D341Med (cell line): ENCODE measurements at regions not wholly inside any gene's neighbourhood (a gene's known extent, or its start where the extent isn't known, plus 50 kb on each side); places are given as distances from the start of the nearest gene placed in this dataset.
"Not testable (repeated sequence)": the region's sequence is repeated elsewhere in the genome, so short reads cannot be mapped to it uniquely, and the experiment has no call there.

Source experiments
- DNase-seq: peaks from one replicate; pipeline ENCODE4 v3.0.0; 2012; ENCODE audit warnings: low spot score

DNA sequence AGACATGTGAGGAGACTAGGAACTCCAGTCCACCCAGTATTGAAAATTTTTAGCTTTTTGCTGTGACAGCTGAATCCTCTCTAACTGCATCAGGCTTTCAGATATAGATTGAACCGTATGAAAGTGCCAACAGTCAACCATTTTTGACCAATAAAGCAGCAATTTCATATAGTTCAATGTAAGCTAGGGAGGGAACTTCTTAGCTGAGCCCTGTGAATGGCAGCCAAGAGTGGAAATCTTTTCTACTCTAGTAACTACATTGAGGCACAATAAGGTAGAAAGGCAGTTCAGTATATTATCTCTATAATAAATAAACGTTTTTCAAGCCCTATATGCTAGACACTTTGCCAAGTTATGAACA, 96.3 kb upstream of the TANK start:
- no peak for DNase-seq

DNA sequence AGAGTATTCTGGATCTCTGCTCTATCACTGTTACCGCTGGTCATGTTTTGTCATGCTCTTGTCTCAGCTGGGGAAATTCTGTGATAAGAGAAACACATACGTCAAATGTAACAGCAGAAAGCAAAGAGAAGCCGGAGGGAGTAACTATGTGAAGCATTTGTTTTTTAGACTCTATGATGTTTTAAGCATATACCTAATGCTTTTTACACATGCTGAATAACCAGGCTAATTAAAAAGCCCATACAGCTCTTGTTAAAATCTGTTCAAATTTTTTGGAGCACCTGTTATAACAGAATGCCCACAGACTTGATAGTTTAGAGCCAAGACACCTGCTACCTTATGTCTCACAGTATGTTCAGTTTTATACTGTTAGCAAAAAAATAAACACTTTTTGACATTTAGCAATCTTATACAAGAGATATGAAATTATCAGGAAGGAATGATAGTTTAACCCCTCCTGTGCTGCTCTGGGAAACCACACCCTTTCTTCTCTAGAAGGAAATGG, 92.3 kb upstream of the TANK start:
- no peak for DNase-seq

DNA sequence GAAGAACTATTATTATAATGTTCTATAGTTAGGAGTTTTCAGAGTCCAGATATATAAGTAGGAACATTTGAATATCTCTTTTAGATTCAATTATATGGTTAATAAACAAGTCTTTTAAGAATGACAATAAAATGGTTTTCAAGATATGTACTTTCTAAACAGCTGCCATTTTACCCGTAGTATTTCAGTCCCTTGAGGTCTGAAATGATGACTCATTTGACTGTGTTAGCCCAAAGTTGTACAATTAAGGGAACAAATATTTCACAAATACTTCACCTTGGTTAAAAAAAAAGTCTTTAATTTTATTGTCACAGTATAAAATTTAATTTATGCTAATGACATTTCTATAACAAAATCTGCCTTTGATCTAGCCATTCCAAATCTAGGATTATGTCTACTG, 91.6 kb upstream of the TANK start:
- no peak for DNase-seq

DNA sequence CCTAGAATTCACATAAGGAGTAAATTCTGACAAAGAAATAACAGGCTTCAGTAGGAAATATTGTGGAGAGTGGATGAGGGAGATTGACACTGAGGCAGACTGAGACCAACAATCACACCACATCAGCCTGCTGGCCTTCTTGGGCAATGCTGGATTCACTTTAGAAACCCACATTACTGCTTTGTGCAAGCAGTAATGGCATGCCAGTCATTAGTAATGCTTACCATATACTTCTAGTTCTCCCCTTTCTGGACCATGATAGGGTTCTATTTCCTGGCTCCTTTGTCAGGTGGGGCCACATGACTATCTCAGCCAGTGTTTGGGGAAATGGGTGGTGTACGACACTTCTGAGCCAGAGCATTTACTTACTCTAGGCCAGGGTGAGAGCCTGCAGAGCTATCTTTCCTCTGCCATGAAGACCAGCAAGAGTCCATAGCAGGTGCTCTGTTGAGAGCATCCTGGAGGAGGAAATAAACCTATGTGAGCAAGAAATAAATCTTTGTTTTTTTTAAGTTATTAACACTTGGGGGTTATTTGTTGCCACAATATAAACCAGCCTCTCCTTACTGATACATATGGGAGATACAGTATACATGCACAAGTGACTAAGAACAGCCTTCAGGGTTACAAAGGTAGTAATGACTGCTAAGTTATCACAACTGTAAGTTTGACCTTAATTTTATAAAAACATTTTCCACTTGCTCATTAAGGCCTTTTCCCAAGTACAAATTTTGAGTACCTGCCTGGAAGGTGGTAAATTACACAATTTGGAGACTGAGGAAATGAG, 89.3 kb upstream of the TANK start:
- DNase-seq: no peak

DNA sequence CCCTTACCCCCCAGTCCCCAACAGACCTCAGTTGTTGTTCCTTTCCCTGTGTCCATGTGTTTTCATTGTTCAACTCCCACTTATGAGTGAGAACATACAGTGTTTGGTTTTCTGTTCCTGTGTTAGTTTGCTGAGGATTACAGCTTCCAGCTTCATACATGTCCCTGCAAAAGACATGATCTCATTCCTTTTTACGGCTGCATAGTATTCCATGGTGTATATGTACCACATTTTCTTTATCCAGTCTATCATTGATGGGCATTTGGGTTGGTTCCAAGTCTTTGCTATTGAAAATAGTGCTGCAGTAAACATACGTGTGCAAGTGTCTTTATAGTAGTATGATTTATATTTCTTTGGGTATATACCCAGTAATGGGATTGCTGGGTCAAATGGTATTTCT, 87.8 kb upstream of the TANK start:
- not testable (repeated sequence) for DNase-seq

DNA sequence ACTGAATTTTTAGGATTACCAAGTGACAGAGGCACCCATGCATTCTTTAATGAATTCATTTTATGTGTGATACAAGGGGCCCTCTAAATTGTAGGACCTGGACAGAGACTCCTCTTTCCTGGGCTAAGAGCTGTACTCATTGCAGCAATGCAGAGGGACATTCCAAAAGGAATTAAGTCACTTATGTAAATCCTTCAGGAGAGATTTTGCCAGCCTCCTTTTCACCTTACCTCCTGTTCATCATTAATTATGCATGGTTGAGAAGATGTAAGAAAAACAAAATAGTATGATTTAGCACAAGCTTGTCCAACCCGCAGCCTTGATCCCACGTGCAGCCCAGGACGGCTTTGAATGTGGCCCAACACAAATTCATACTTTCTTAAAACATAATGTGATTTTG, 84.5 kb upstream of the TANK start:
- DNase-seq: no peak

DNA sequence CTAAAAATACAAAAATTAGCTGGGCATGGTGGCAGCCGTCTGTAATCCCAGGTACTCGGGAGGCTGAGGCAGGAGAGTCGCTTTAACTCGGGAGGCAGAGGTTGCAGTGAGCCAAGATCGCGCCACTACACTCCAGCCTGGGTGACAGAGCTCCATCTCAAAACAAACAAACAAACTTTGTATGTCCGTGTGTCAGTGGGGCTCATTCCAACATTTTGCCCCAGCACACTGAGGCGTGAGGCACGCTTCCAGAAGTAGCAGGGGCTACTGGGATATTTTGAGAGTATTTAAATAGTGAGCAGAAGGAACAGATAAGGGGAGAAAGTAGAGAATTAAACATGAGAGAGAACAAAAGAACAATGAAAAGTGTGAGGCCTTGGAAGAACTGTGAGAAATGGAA, 83.3 kb upstream of the TANK start:
- no peak for DNase-seq

DNA sequence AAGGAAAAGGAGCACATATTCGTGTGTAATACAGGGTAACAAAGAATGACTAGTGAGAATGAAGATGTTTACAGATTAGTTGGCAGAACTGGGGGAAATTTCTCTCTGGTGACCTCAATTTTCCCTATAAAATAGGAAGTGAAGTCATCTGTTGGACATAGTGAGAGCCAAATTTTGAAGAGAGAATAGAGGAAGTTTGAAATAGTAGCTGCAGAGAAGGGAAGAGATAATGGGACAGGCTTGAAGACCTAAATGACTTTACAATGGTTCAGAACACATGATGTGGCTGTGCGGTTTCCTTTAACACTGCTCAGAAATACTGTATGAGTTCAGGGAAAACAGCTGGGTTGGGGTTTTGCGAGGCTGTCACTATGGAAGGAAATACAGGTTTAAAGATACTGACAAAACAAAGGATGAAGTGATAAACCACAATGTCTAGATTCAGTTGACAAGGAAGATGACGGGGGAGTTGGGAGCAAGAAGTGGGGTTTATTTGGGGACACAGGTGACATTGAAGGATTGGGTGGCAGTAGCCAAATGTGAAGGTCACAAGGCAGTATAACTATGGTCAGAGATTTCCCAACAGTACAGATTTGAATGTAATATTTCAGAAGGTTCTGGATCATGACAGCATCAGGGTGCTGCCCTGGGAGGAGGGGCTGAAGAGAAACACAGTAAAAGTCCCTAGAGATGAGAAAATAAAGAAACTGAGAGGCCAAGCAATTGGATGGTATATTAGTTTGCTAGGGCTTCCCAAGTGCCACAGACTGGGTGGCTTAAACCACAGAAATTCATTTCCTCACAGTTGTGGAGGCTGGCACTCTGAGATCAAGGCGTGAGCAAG, 82.6 kb upstream of the TANK start:
- DNase-seq: no peak

DNA sequence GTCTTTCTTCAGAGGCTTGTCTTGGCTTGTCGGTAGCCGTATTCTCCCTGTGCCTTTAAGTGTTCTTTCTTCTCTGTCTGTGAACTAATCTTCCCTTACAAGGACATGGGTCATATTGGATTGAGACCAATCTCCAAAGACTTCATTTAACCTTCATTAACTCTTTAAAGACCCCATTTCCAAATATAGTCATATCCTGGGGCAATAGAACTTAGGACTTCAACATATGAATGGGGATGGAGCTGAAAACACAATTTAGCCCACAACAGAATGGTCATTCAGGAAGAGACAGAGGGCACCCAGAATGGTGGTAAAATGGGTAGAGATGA, 82.1 kb upstream of the TANK start:
- DNase-seq: no peak

DNA sequence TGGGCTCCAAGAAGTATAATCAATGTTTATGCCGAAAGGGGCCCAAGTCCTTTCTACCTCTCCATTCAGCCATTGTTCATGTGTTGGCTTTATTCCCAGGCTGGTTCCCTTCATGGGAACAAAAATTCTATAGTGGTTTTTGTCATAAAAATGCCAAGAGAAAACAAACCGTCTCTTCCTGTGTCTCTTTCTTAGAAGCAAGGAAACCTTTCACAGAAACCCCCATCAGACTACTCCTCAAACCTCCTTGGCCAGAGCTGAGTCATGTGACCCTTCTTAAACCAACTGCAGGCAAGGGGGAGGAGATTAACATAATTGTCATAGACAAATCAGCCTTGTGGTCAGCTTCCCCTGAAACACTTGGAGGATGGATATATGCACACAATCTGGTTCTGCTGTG, 75.1 kb upstream of the TANK start:
- DNase-seq: no peak

DNA sequence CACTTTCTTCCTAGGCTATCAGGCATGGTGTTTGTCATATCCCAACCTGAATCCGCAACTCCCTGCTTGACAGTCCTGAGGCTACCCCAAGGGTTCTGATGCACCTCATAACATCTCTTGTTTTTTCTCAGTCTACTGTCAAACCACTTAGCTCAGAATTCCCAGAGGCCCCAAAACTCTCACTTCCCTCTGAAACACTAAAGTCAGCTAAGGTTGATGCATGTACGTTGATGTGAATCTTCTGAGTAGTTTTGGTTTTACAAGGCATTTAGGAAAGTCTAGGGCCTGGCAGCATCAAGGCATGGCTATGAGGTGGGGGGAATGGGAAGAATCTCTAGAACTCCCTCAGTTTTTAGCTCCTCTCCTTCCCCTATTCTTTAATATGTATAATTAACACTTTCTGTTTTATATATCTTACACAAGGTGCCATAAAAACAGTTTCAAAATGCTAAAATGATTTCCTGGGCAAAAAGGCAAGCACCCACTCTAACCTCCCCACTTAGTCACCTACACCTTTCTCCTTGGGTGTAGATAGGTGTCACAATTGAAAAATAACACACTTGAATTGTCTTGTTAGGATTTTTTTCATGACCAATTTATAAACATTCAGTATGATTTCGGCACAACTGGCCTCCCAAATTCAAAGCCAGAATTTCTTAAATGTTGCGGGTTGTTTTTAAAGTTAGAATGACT, 71.4 kb upstream of the TANK start:
- no peak for DNase-seq

DNA sequence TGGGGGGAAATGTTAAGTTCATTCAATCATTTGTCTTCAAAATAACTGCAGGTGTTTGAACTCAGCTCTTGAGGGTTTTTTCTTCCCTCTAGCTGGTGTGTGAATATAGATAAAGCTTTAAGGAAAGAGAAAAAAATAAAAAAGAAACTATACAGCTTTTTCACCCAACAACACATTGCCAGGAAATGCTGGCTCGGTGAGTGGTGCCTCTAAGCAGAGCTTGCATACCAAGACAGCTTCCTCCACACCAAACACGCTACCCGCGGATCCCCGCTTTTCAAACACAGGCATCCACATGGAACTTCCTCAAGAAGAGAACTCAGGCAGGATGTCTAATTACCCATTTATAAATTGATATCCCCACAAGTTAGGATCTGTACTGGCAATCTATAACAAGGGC, 69.8 kb upstream of the TANK start:
- DNase-seq: no peak

DNA sequence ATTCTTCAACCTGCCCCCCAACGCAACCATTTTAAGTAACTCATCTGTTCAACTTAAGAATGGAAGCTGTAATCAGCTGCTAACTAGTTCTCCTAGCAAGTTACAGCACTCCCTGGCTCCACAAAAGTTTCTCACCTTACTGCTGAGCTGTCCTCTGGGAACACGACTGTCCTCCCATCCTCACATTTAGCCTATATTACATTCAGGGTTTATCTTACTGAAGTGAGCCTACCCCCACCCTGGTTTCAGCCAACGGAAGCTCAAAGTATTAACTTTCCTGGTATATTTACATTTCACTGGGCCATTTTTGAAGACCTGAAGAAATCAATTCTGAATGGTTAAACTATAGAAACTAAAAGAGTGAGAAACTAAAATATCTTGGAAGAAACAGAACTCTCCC, 64.9 kb upstream of the TANK start:
- DNase-seq: no peak

DNA sequence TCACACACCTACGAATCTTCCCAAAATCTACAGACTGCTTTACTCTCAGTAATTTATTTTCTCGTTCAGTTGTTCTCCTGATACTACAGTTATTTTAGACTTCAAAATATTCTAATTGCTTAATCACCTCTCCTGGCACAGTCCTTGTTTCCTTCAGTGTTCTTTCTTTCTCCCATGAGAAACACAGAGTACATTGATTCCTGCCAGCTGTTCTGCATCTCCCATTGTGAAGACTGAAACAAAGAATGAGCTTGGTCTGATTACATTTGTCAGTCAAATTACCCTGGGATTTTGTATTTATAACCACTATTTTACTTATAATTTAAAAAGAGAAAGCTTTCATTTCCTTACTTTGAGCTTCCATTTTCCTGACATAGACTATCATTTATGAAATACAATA, 63.9 kb upstream of the TANK start:
- DNase-seq: no peak

DNA sequence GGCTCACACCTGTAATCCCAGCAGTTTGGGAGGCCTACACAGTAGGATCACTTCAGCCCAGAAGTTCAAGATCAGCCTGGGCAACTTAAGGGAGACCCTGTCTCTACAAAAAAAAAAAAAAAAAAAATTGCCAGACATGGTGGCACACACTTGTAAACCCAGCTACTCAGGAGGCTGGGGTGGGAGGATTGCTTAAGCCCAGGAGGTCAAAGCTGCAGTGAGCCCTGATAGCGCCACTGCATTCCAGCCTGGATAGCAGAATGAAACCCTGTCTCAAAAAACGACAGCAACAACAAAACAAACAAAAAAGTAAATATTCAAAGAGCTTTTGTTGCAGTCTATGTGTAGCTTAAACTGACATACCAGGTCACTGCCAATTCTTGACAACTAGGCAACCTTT, 63.1 kb upstream of the TANK start:
- no peak for DNase-seq

DNA sequence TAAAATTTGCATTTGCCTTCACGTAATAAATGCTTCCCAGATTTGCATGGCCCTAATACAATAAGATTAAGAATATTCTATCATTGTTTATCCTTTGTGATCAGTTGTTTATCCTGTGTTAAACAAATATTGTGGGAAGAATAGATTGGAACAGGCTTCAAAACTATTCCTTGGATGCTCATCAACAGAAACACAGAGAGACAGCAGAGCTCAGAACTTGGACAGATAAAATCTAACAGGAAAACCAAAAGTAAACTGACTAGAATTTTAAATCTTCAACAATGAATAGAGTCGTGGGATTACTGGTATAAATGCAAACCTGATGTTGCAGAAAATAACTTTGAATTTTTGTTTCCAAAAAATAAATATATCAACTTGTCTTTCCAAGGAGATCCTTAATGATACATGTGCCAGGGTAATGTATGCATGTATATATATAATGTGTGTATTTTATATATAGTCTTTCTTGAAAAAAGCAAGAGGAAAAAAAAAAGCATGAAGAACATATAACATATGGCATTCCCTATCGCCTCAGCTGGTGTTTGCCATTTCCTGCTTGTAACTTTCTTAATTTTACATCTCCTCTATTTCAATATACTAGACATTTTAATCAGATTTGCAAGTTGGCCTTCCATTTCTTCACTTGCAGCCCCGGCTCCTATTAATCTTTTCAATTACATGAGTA, 59.9 kb upstream of the TANK start:
- no peak for DNase-seq

DNA sequence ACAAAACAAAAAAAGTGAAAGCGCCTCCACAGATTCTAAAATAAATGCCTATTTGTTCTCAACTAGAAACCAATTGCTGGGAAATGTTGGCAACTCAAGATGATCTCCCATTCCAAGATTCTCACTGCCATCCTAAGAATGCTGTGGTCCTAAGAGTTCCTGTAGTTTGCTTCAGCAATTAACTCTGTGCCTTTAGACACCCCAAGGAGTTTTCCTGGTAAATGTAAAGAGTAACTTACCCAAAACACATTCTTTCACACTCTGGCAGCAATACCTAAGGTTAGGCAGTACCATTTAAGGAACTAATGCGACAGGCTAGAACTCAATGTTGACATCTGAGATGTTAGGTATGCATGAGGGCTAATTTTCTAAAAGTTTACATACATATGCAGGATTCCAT, 58.8 kb upstream of the TANK start:
- DNase-seq: no peak

DNA sequence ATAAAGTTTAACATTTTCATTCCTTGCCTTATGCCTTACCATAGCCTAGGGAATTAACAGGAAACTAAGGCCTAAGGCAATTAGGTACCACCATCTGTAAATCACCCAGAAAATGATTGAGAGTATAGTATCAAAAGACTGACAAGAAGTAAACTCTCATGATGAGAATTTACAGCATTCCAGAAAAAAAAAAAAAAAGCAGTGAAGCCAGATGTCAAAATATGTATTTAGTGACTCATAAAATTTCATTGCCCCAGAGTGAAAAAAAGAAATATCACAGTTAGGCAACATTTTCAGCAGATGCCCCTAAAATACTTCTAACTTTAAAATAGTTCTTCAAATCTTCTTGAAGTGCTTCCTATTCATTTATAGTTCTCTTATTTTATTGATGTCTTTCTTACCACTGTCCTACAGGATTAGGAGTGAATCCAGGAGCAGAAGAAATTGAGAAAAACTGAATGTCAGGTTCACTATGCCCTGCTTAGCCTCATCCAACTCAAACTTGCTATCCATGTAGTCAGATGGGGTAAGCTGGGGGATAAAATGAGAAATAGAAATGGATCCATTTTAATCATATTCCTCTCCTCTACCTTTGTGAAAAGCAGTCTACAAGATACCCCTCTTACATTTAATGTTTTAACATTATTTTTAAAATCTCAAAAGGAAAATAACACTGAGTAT, 57.3 kb upstream of the TANK start:
- DNase-seq: no peak

DNA sequence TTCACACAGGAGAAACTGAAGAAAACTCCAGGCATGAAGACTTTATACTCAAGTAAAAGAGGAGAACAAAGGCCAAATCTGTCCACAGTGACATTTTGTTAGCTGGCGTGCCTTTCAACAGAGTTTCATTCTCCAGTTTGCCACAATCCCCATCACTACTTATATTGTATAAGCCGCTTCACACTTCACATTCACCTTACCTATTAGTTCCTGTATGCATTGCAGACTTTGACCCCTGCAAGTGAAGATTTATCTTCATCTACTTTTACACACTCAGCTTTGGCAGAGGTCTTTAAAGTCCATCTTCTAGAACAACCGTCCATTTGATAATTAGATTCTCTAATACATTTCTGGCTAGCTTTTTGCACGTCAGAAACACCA, 56.8 kb upstream of the TANK start:
- DNase-seq: no peak

DNA sequence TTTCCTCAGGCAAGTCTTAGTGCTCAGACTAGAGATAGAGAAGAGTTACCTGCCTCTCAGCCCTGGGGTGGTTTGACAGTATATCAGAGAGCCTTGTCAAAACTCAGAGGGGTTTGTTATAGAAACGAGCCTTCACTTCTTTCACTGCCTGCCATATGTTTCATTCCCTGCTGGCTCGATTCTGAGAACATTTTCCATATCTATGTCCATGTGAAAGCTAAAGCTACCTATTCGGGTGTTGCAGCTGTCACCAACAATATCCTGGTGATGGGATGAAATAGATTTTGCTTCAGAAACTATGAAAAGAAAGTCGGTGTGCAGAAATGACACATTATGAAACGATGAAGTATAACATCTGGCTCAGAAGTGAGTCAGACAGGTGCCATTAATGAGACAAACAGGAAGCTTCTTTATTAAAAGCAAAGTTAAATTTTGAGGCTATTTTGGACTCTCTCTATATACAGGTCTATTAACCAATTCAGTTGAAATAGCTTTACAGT, 56.1 kb upstream of the TANK start:
- DNase-seq: no peak

DNA sequence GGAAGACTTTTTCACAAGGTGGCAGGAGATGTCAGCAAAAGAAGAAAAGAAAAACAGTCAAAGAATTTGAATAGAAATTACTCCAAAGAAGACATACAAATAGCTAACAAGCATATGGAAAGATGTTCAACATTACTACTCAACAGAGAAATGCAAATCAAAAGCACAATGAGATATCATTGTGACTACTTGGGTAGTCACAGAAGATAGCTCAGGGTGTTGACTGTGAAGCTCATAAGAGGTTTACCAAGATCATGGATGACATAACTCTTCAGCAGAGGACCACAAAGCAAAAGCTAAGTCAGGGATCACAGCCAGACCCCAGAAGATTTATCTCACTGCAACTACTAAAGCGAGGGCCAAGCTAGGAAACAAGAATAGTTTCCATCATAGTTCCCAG, 53.0 kb upstream of the TANK start:
- no peak for DNase-seq
